NCI-H2196 (cell line): ENCODE measurements at regions not wholly inside any gene's neighbourhood (a gene's known extent, or its start where the extent isn't known, plus 50 kb on each side); places are given as distances from the start of the nearest gene placed in this dataset.
"Not testable (repeated sequence)": the region's sequence is repeated elsewhere in the genome, so short reads cannot be mapped to it uniquely, and the experiment has no call there.

ENCODE experiments used
- DNase-seq: peaks from one replicate; lab custom pipeline; 2025; ENCODE audit not compliant: unreplicated experiment; lab: John Stamatoyannopoulos, UW

GRCh38 chr18:25503567-25504081 lies 151.7 kb upstream of the ZNF521 start:
- no peak for DNase-seq

GRCh38 chr18:25497151-25497794 lies 145.3 kb upstream of the ZNF521 start:
- DNase-seq, result no peak

DNA sequence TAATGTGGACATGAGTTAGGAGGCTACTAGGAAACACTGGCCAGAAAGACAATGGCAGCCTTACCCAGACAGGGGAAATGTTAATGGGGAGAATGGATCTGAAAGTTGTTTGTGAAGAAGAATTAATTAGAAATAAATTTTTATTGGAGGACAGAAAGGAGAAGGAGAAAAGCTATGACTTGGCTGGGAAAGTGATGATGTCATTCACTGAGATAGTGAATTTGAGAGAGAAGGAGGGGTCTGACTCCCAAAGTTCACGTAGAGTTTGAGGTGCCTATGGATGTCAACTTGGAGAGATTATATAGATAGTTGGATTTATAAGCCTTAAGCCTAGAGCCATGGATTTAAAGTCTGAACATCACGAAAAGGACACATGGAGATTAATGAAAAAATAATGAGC lies 144.6 kb upstream of the ZNF521 start:
- no peak for DNase-seq

DNA sequence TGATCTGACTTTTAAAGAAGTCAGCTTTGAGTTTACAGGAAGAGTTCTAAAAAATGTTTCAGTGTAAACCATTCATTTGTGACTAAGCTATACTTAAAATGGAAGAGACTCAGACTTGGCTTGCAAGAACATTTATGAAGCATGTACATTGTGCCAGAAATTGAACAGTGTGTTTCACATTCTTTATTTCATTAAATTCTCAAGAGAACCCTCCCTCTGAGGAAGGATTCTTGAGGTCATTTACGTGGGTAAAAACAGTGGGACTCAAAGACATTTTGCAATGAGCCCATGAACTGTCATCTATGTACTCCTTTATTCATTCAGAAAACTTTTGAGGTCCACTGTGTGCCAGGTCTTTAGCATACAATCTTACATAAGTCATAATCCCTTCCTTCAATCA lies 143.6 kb upstream of the ZNF521 start:
- DNase-seq, result no peak

DNA sequence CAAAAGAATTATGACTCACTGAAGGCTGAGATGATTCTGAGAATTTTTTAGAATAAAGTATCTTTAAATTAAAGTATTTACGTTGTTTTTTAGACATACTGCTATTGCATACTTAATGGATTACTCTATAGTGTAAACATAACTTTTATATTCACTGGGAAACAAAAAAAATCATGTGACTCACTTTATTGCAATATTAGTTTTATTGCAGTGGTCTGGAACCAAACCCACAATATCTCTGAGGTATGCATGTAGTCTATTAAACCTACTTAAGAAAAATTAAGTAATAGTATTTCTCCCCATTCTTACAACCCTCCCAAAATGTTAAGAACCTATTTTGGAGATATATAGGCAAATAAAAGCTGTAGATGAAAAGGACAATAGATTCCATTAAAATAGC lies 142.9 kb upstream of the ZNF521 start:
- no peak for DNase-seq

GRCh38 chr18:25493401-25493800 lies 141.4 kb upstream of the ZNF521 start:
- DNase-seq, result no peak

DNA sequence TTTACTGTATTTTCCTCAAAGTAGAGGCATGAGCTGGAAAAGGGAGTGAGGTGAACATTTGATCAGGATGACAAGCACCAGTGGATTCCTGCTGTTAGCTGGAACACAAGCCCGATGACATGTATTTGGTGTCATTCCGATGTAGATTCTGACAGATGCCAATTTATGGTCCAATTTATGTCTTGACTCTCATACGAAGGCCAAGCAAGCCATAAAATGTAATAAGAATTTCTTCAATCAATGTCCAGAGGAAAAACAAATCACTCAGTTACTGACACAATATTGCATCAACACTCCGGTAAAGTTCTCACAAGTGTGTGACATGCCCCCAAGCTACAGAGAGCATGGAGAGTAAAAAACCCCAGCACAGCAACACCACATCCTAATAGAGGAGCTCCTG lies 138.3 kb upstream of the ZNF521 start:
- no peak for DNase-seq

GRCh38 chr18:25473008-25473407 lies 121.0 kb upstream of the ZNF521 start:
- no peak for DNase-seq

DNA sequence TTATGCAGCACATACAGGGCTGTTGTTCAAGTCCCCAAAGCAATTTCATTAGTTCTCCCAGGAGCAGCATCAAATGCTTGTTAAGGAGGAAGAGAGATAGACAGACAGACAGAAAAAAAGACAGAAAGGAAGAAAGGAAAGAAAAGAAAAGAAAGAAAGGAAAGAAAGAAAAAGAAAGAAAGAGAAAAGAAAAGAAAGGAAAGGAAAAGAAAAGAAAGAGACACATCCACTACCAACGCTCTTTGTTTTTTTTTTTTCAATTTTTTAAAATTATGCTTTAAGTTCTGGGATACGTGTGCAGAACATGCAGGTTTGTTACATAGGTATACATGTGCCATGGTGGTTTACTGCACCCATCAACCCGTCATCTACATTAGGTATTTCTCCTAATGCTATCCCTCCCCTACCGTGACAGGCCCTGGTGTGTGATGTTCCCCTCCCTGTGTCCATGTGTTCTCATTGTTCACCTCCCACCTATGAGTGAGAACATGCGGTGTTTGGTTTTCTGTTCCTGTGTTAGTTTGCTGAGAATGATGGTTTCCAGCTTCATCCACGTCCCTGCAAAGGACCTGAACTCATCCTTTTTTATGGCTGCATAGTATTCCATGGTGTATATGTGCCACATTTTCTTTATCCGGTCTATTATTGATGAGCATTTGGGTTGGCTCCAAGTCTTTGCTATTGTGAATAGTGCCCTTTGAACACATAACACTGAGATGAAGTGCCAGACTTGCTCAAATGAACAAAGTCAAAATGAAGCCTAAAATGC lies 119.0 kb upstream of the ZNF521 start:
- not testable (repeated sequence) for DNase-seq

DNA sequence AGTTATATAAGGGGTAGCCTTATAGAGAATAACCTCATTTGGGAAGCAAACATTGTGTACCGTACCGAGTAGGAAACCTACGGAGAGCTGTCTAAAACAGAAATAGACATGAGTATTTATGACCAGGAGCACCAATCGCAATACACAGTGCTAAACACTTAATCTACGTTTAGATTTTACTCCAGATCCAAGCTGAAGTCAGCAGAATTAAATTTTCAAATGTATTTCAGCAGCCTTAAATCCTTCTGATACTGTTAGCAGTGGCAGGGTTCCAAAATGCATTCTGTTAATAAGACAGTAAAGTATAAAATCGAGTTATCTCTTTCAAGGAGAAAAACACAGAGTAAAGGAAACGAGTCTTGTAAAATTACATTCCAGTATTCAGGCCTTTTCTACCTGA lies 118.1 kb upstream of the ZNF521 start:
- no peak for DNase-seq

DNA sequence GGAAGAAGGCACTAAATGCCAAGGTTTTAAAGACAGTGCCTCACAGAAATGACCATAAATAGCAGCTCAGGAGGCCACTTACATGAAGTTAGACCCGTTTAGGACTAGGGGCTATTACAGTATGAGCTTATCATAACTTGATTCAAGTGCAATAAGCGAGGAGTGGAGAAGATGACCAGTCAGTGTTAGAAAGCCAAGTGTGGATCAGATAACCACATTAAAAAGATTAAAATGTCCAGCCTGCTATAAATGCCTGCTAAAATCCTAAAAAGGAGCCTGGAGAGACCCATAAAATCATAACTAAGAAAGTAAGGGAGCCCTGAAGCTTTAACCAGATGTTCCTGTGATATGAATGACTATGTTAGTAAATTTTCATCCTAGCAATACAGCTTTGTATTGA lies 117.5 kb upstream of the ZNF521 start:
- DNase-seq, result no peak

DNA sequence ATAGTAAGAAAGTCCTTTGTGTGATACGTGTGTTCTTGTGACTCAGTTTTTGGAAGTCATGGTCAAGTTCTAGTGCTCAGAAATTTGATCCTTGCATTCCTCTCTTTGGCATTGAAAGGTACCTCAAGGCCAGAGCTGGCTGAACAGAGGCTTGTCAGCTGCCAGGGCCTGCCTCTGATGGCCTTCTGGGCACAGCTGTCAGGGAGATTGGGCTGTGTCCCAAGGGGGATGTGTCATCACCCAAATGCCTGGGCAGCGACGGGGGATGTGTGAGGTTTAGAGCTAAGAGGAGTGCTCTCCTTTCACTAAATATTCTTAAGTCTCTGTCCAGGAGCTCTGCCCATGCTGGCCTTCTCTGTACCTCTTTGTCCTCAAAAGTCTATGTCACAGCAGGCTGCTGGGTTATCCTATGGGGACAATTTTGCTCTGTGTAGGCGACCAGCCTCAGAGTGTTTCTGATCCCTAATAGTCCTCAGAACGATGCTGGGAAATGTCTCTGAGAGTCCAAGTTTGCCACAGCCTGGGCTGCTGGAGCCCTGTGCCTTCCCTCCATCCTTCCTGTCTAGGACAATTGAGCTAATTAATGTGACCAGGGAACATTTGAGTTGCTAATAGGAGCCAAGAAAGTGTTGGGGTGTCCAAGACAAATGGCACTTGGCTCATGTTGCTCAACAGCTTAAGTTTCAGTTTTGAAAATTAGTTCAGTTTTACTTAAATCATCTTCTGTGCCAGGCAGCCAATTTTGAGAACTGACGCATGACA lies 115.4 kb upstream of the ZNF521 start:
- DNase-seq, result no peak

DNA sequence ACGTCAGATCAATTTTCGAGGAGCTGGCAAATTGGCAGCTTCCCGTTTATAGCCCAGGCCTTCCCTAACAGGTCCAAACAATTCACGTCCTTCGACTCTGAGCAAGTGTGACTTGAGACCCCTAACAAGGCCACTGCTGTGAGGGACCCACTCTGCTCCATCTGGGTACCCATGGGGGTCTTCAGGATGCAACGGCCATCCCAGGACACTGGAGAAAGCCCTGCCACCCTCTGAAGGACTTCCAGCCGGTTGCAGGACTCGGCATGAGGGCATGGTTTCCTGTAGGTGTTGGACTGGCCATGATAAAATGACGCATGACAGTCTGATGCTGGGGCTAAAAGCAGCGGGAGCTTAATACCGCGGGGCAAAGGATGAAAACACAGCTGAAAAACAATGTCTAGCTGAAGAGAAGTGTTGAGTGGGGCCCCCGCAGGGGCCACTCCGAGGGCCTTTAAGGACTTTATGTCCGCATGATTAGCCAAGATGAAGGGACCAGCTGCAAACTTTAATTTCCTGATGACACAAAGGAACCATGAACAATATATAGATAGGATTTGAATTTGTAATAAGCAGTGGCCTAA lies 113.3 kb upstream of the ZNF521 start:
- no peak for DNase-seq

- DNase-seq, result no peak
Measured at GRCh38 chr18:25464227-25464626, 112.3 kb upstream of the ZNF521 start.

DNA sequence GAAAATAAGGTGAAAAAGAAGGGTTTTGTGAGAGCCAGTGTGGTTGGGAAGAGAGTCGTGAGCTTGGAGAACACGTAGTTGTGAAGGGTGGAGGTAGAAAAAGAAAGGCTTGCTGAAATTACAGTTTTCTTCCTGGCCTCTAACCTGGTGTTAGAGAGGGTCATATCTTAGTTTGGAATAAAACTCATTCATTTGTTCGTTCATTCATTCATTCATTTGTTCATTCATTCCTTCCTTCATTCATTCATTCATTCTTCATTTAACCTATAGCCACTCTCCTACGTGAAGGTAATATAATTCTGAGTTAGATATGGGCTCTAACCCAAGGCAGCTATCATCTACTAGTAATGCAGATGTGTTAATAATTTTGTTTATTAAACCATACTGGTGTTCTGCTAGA lies 111.8 kb upstream of the ZNF521 start:
- DNase-seq, result no peak

DNA sequence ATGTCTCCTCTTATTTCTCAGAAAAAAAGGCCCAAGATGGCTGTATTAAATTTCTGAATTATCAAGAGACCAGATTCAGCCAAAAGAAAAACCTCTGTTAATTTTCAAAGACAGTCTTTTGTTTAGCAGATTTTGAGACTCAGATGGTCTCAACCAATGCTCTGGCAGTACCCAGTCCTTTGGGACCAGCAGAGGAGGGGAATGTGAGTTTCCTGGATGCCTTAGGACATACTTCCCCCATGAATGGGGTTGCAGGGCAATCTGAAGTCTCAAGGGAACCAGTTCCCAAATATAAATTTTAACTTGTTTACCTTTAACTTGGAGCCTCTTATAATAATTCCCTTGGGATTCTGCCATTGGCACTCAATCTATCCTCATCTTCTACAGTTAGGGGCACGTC lies 107.8 kb upstream of the ZNF521 start:
- DNase-seq, result no peak

- DNase-seq, result no peak
Measured at GRCh38 chr18:25457601-25458000, 105.6 kb upstream of the ZNF521 start.

GRCh38 chr18:25457126-25457525 lies 105.2 kb upstream of the ZNF521 start:
- DNase-seq, result no peak

GRCh38 chr18:25456334-25457010 lies 104.5 kb upstream of the ZNF521 start:
- no peak for DNase-seq

DNA sequence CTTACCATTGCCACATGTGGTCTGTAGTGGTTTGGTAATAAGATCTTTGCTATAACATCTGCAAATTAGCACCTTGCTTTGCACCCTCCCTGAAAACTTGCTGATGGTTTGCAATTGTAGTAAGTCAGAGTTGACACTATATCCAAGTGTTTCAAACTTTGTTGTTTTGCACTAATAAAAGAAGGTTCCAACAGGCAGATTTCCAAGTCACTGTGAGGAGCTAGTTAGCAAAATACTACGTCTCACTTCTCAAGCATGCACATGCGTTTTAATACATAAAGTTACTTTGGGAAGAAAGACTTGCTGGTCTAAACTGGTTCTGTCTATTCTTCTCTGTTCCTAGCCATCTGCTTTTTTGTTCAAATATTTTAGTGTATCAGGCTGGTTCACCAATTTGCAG lies 103.7 kb upstream of the ZNF521 start:
- no peak for DNase-seq

DNA sequence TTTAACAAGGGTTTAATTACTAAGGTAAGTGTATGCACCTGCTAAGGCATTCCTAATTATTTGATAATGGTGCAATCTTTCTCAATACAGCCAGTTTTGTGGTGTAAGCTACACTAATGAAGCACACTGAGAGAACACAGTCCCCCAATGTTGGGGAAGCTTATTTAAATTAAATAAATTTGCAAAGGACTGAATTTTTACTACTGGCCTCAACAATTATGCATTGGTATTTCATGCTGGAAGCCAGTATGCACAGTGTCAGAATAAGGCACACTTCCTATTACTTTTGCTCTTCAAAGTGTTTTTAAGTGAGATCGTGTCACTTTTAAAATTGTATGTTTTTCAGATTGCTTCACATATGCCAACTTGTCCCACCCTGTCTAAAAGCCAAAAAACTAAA lies 103.2 kb upstream of the ZNF521 start:
- DNase-seq, result no peak
